GM19025 (cell line): ENCODE measurements at regions not wholly inside any gene's neighbourhood (a gene's known extent, or its start where the extent isn't known, plus 50 kb on each side); places are given as distances from the start of the nearest gene placed in this dataset.

Experiments
- ATAC-seq: cut with Tn5 transposase; IDR thresholded peaks from one replicate; pipeline ENCODE4 v1.9.1; 2021; ENCODE audit warnings: mild to moderate bottlenecking, low read depth, moderate library complexity; ENCODE audit not compliant: unreplicated experiment

GRCh38 chr19:32246006-32246405 is 99.4 kb upstream of the ZNF507 start:
- no peak for ATAC-seq

- no peak for ATAC-seq
Observed at GRCh38 chr19:32251634-32252332, 93.6 kb upstream of the ZNF507 start.

GRCh38 chr19:32252333-32252669 is 93.1 kb upstream of the ZNF507 start:
- ATAC-seq = no peak

- ATAC-seq = no peak
Observed at GRCh38 chr19:32253683-32254508, 91.5 kb upstream of the ZNF507 start.

GRCh38 chr19:32254509-32254890 is 90.9 kb upstream of the ZNF507 start:
- no peak for ATAC-seq

- ATAC-seq = no peak
Observed at GRCh38 chr19:32255536-32256295, 89.7 kb upstream of the ZNF507 start.

GRCh38 chr19:32256341-32256975 is 89.0 kb upstream of the ZNF507 start:
- no peak for ATAC-seq

- ATAC-seq = no peak
Observed at GRCh38 chr19:32257326-32258073, 87.9 kb upstream of the ZNF507 start.

GRCh38 chr19:32258167-32258566 is 87.2 kb upstream of the ZNF507 start:
- ATAC-seq = no peak

GRCh38 chr19:32264568-32264967 is 80.8 kb upstream of the ZNF507 start:
- no peak for ATAC-seq

- no peak for ATAC-seq
Observed at GRCh38 chr19:32265995-32266394, 79.4 kb upstream of the ZNF507 start.

GRCh38 chr19:32266460-32266859 is 79.0 kb upstream of the ZNF507 start:
- no peak for ATAC-seq

- ATAC-seq = no peak
Observed at GRCh38 chr19:32268381-32268780, 77.0 kb upstream of the ZNF507 start.

GRCh38 chr19:32269831-32270230 is 75.6 kb upstream of the ZNF507 start:
- no peak for ATAC-seq

- ATAC-seq = no peak
Observed at GRCh38 chr19:32273483-32273882, 71.9 kb upstream of the ZNF507 start.

GRCh38 chr19:32287086-32287485 is 58.3 kb upstream of the ZNF507 start:
- no peak for ATAC-seq

GRCh38 chr19:32287811-32288227 is 57.6 kb upstream of the ZNF507 start:
- no peak for ATAC-seq

- ATAC-seq = no peak
Observed at GRCh38 chr19:32289566-32290210, 55.7 kb upstream of the ZNF507 start.

- ATAC-seq = no peak
Observed at GRCh38 chr19:32291876-32292275, 53.5 kb upstream of the ZNF507 start.
